ENCODE measurements at regions not wholly inside any gene's neighbourhood (a gene's known extent, or its start where the extent isn't known, plus 50 kb on each side); places are given as distances from the start of the nearest gene placed in this dataset.

- in situ Hi-C loops (cut with HindIII; ENCODE audit: low pct_unique_long_range_greater_than_20kb, low sequenced_read_pairs), result no loop called here
- Histone ChIP-seq H3K27ac (ENCODE audit: low read length) (no peak overlapping the region), H3K4me1 (ENCODE audit: control insufficient read depth, insufficient read depth, low read length) (no peaks in the 10 kb centered on the region), H3K9me3 (ENCODE audit: control insufficient read depth, insufficient read depth, low read depth, low read length) (no peaks in the 10 kb centered on the region), H3K27me3 (ENCODE audit: control insufficient read depth, insufficient read depth, low read length) (no peaks in the 10 kb centered on the region), H3K36me3 (ENCODE audit: control insufficient read depth, insufficient read depth, low read length) (no peaks in the 10 kb centered on the region), H3K4me3 (ENCODE audit: low read depth in 2 of 2, low read length in 2 of 2) (no peak overlapping the region)
- TF ChIP-seq SIN3A (IDR thresholded peaks at IDR 0.05; ENCODE audit: borderline replicate concordance, insufficient read depth, low read depth, low read length), result no peak
- TF ChIP-seq REST (IDR thresholded peaks at IDR 0.05; ENCODE audit: insufficient read depth in 1 of 2, low read depth in 2 of 2, low read length in 1 of 2), result no peak
- intact Hi-C loops (cut with micrococcal nuclease; ENCODE audit: unreplicated experiment), result no loop called here
- ATAC-seq (no peak), DNase-seq (ENCODE audit: low read depth, low spot score) (no peak)
- ChIA-PET POLR2A (no interaction called here), CTCF (no interaction called here)
- no TSS peak for BruUV-seq (replicated peaks)
Measured at GRCh38 chr3:104548401-104548800, 818.3 kb upstream of the ALCAM start.

DNA sequence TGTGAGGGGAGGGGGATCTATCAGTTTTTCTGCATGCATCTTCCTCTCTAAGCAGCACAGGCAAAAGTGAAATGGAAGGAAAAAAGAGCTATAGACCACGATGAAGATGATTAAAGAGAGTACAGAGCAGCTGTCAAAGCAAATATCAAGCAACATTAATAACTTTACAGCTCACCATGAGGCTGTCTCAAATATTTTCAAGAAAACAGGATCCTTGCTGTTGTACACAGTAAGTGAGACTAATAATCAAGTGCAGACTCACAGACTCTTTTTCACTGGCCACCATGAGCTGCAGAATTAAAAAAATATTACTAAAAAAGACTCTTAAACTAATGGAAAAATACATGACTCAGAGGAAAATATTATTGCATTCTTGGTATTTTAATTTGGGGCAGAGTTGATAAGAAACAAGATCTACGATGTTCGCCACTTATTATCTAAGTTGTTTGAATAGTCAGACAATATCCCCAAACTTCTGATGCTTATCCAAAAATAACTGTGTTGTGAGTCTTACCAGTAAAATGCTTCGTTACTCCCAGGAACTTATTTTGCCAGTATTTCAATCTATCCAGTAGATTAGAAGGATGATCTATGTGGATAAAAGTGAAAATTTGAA, 817.5 kb upstream of the ALCAM start:
- ChIA-PET POLR2A (no interaction called here), CTCF (no interaction called here)
- Histone ChIP-seq H3K9me3 (ENCODE audit: control insufficient read depth, insufficient read depth, low read depth, low read length) (no peaks in the 10 kb centered on the region), H3K36me3 (ENCODE audit: control insufficient read depth, insufficient read depth, low read length) (no peaks in the 10 kb centered on the region), H3K4me3 (ENCODE audit: low read depth in 2 of 2, low read length in 2 of 2) (no peak overlapping the region), H3K27me3 (ENCODE audit: control insufficient read depth, insufficient read depth, low read length) (no peaks in the 10 kb centered on the region), H3K4me1 (ENCODE audit: control insufficient read depth, insufficient read depth, low read length) (no peaks in the 10 kb centered on the region), H3K27ac (ENCODE audit: low read length) (no peak overlapping the region)
- DNase-seq (ENCODE audit: low read depth, low spot score), result no peak
- BruUV-seq (replicated peaks), result no TSS peak
- intact Hi-C loops (cut with micrococcal nuclease; ENCODE audit: unreplicated experiment), result no loop called here
- TF ChIP-seq CTCF (IDR thresholded peaks at IDR 0.05), result no peak
- TF ChIP-seq SIN3A (IDR thresholded peaks at IDR 0.05; ENCODE audit: borderline replicate concordance, insufficient read depth, low read depth, low read length), result no peak
- TF ChIP-seq POLR2AphosphoS5 (IDR thresholded peaks at IDR 0.05; ENCODE audit: low read depth, low read length), result no peak
- in situ Hi-C loops (cut with HindIII; ENCODE audit: low pct_unique_long_range_greater_than_20kb, low sequenced_read_pairs), result no loop called here
- no peak for ATAC-seq

DNA sequence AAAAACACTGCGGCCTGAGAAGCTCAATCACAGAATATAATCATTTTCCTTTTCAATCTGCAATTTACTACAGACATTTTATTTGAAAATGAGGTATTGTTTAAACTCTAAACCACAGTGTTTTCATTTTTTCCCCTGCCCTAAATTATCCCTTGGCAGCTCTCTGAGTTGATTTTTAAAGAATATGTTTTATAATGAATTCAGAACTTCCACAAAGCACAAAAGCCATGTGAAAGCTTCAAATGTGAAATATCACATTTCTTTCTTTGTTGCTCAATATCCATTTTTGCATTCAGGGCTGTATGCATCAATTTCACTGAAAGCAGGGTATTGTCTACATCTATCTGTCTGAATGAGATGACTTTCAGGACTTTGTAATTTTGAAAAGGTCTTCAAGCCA, 813.6 kb upstream of the ALCAM start:
- in situ Hi-C loops (cut with HindIII; ENCODE audit: low pct_unique_long_range_greater_than_20kb, low sequenced_read_pairs) (no loop called here), intact Hi-C loops (cut with micrococcal nuclease; ENCODE audit: unreplicated experiment) (no loop called here)
- no peaks in the 10 kb centered on the region for H3K9me3 ChIP-seq (ENCODE audit: control insufficient read depth, insufficient read depth, low read depth, low read length)
- DNase-seq (ENCODE audit: low read depth, low spot score), result no peak
- no peak overlapping the region for H3K4me3 ChIP-seq (ENCODE audit: low read depth in 2 of 2, low read length in 2 of 2)
- ChIA-PET CTCF (no interaction called here), POLR2A (no interaction called here)
- no peaks in the 10 kb centered on the region for H3K4me1 ChIP-seq (ENCODE audit: control insufficient read depth, insufficient read depth, low read length)
- H3K36me3 ChIP-seq (ENCODE audit: control insufficient read depth, insufficient read depth, low read length), result no peaks in the 10 kb centered on the region
- TF ChIP-seq REST (IDR thresholded peaks at IDR 0.05; ENCODE audit: insufficient read depth in 1 of 2, low read depth in 2 of 2, low read length in 1 of 2) (no peak), SIN3A (IDR thresholded peaks at IDR 0.05; ENCODE audit: borderline replicate concordance, insufficient read depth, low read depth, low read length) (no peak), CTCF (IDR thresholded peaks at IDR 0.05) (no peak), TCF7L2 (IDR thresholded peaks at IDR 0.05; ENCODE audit: low read depth, low read length) (no peak), POLR2AphosphoS5 (IDR thresholded peaks at IDR 0.05; ENCODE audit: low read depth, low read length) (no peak)
- no TSS peak for BruUV-seq (replicated peaks)
- ATAC-seq, result no peak
- H3K27ac ChIP-seq (ENCODE audit: low read length), result no peak overlapping the region
- H3K27me3 ChIP-seq (ENCODE audit: control insufficient read depth, insufficient read depth, low read length), result no peaks in the 10 kb centered on the region
